Heart left ventricle (tissue), 16 donors: ENCODE measurements at regions not wholly inside any gene's neighbourhood (a gene's known extent, or its start where the extent isn't known, plus 50 kb on each side); places are given as distances from the start of the nearest gene placed in this dataset.

Source experiments
- ATAC-seq, 4 donors: fragments of 200-7000 bp; cut with Tn5 transposase; one replicate each; pipeline ENCODE4 v1.9.1; 2020 to 2022; ENCODE audit warnings: moderate library complexity in 4 of 4, mild to moderate bottlenecking in 3 of 4, moderate number of reproducible peaks in 1 of 4
- DNase-seq, 5 donors: peaks; one replicate each; pipeline ENCODE4 v3.0.0-alpha.2; 2020
- H3K27ac ChIP-seq, 12 donors: fragments of 200-600 bp; sonication (generic) in 4 of 12; one replicate each; pipeline versions ENCODE4 v1.5.0 to v1.8.0; 2016 to 2022; ENCODE audit warnings: mild to moderate bottlenecking in 2 of 12
- H3K27me3 ChIP-seq, 9 donors: fragments of 200-600 bp; sonication (generic) in 2 of 9; one replicate each; pipeline versions ENCODE4 v1.5.1 to v1.8.0; 2016 to 2022; ENCODE audit warnings: mild to moderate bottlenecking in 3 of 9
- H3K36me3 ChIP-seq, 9 donors: fragments of 200-600 bp; sonication (generic) in 2 of 9; one replicate each; pipeline versions ENCODE4 v1.5.0 to v1.8.0; 2018 to 2022; ENCODE audit warnings: mild to moderate bottlenecking in 2 of 9
- H3K4me1 ChIP-seq, 12 donors: fragments of 200-600 bp; sonication (generic) in 4 of 12; one replicate each; pipeline versions ENCODE4 v1.5.0 to v1.8.0; 2016 to 2022; ENCODE audit warnings: mild to moderate bottlenecking in 3 of 12
- H3K4me3 ChIP-seq, 12 donors: fragments of 200-600 bp; sonication (generic) in 4 of 12; one replicate each; pipeline versions ENCODE4 v1.5.0 to v1.8.0; 2017 to 2022; ENCODE audit warnings: mild to moderate bottlenecking in 9 of 12, moderate library complexity in 4 of 12
- H3K9me3 ChIP-seq, 12 donors: fragments of 200-600 bp; sonication (generic) in 4 of 12; one replicate each; pipeline versions ENCODE4 v1.5.0 to v1.8.0; 2016 to 2022; ENCODE audit warnings: mild to moderate bottlenecking in 1 of 12
- CTCF ChIP-seq, 12 donors: fragments of 200-600 bp; sonication (generic) in 4 of 12; IDR thresholded peaks; one replicate each; pipeline versions ENCODE4 v1.5.0 to v1.8.0; 2018 to 2022; ENCODE audit warnings: antibody characterized with exemption in 12 of 12, mild to moderate bottlenecking in 5 of 12
- POLR2A ChIP-seq, 2 donors: fragments of 450-650 bp; IDR thresholded peaks; one replicate each; pipeline ENCODE4 v1.6.1; 2017; ENCODE audit warnings: antibody characterized with exemption in 2 of 2, mild to moderate bottlenecking in 2 of 2, moderate library complexity in 2 of 2
- WGBS, 4 donors: extraction: QIAGEN DNeasy Blood & Tissue Kit in 2 of 4; methylation state at CpG; one replicate each; pipeline versions ENCODE4 v1.1.5 to v1.1.7; 2013 to 2018; 5-methylcytosine and 5-hydroxymethylcytosine counted together
- intact Hi-C, 10 donors: fragments of 100-400 bp; cut with DNase I; formaldehyde crosslinking; loops; one replicate each; pipeline versions ENCODE4 v1.11.1 to v1.14.2; 2022
- donor health status: ischemic (EF 13 %, LVEDD 7.1; RV severe dilation, severe dysfunction).
- donor health status: healthy with polysubstance abuse.
- donor health status: DM: no; HTN: yes; CAD: no.
- donor health status: DM: no; HTN: no; CAD: no.
- donor health status: ischemic (EF 25% LVEDD 6.9; RV normal size, moderate dysfunction).
- donor health status: ischemic (EF 25% LVEDD 5.7; RV mildly dilated, moderate dysfunction).
- donor health status: healthy.
- donor health status: DM: yes; HTN: yes; CAD: no.
- donor health status: ischemic (EF 35%, LVEDD 5.7; RV mildly dilated, moderate dysfunction).
- donor health status: nonischemic (EF 11% LVEDD 7.7; RV severe dilation, severe dysfunction).
- donor health status: DM: yes; HTN: yes; CAD: no.
- donor health status: PGD.
- donor health status: ischemic (EF 29% LVEDD 5.4; RV normal size, mild dysfunction).
- donor health status: nonischemic (EF 23%, LVEDD 6.1; RV moderate dilation, normal function).

- peak in 1 of 5 donors; percentile 3 for DNase-seq
- 76 to 100% (median 87%) methylated on average over 2 to 3 of the region's 3 CpGs for WGBS, 4 donors
- no peak for TF ChIP-seq POLR2A (IDR thresholded peaks at IDR 0.05)
- no peak for TF ChIP-seq CTCF (IDR thresholded peaks at IDR 0.05)
- Histone ChIP-seq H3K4me1 (peaks cover 0 to 20% (median 7%) of the 10 kb centered on the region in 12 donors), H3K4me3 (no peak overlapping the region), H3K27me3 (peaks cover 0 to 24% (median 4%) of the 10 kb centered on the region in 9 donors), H3K27ac (no peak overlapping the region), H3K9me3 (no peaks in the 10 kb centered on the region), H3K36me3 (no peaks in the 10 kb centered on the region)
- no peak for ATAC-seq
- intact Hi-C loops = no loop called here
Measured at GRCh38 chr11:69906453-69906907, 87.3 kb upstream of the FGF3 start.

DNA sequence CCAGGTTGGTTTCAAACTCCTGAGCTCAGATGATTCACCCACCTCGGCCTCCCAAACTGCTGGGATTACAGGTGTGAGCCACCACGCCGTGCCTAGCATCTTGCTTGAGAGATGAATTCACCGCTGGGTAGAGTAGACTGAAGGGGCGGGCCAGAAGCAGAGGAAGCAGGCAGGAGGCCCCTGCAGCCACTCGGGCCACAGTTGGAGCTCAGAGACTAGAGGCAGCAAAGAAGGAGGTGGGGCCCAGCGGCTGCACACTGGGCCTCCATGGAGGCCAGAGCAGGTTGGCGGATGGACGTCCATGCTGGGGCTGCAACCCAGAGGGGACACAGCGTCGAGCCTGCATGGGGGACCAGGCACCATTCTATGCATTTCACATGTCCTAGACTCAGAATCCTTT is 88.4 kb upstream of the FGF3 start:
- no peak overlapping the region for H3K27ac ChIP-seq
- ATAC-seq = no peak
- peaks cover 0 to 24% (median 4%) of the 10 kb centered on the region in 9 donors for H3K27me3 ChIP-seq
- H3K4me1 ChIP-seq = peaks cover 0 to 20% (median 7%) of the 10 kb centered on the region in 12 donors
- TF ChIP-seq POLR2A (IDR thresholded peaks at IDR 0.05) = no peak
- no peak for TF ChIP-seq CTCF (IDR thresholded peaks at IDR 0.05)
- peak in 3 of 5 donors; percentile 13 to 51 (median 15) for DNase-seq
- intact Hi-C loops = no loop called here
- no peaks in the 10 kb centered on the region for H3K36me3 ChIP-seq
- no peaks in the 10 kb centered on the region for H3K9me3 ChIP-seq
- no peak overlapping the region for H3K4me3 ChIP-seq
- 86 to 93% (median 91%) methylated on average over 9 to 11 of the region's 11 CpGs for WGBS, 4 donors

- intact Hi-C loops = no loop called here
- ATAC-seq (no peak), DNase-seq (peak in 3 of 5 donors; percentile 10 to 49 (median 21))
- H3K27ac ChIP-seq = no peak overlapping the region
- TF ChIP-seq POLR2A (IDR thresholded peaks at IDR 0.05) (no peak), CTCF (IDR thresholded peaks at IDR 0.05) (no peak)
- H3K27me3 ChIP-seq = peaks cover 0 to 24% (median 4%) of the 10 kb centered on the region in 9 donors
- 72 to 80% (median 77%) methylated on average over 14 to 19 of the region's 19 CpGs for WGBS, 4 donors
- H3K36me3 ChIP-seq = no peaks in the 10 kb centered on the region
- no peaks in the 10 kb centered on the region for H3K9me3 ChIP-seq
- no peak overlapping the region for H3K4me3 ChIP-seq
- peaks cover 0 to 20% (median 7%) of the 10 kb centered on the region in 12 donors for H3K4me1 ChIP-seq
Measured at GRCh38 chr11:69908511-69909220, 89.5 kb upstream of the FGF3 start.
